ENCODE measurements at regions not wholly inside any gene's neighbourhood (a gene's known extent, or its start where the extent isn't known, plus 50 kb on each side); places are given as distances from the start of the nearest gene placed in this dataset.

- TF ChIP-seq CTCF (IDR thresholded peaks at IDR 0.05) (no peak), POLR2A (IDR thresholded peaks at IDR 0.05) (no peak), EP300 (IDR thresholded peaks at IDR 0.05) (no peak)
These were observed 1059.3 kb downstream of the CDH9 start for GRCh38 chr5:25979086-25979485.

Data from gastroesophageal sphincter (tissue), 3 donors.